Astrocyte (in vitro differentiated cells and primary cell): ENCODE measurements at regions not wholly inside any gene's neighbourhood (a gene's known extent, or its start where the extent isn't known, plus 50 kb on each side); places are given as distances from the start of the nearest gene placed in this dataset.

Source experiments
- DNase-seq: peaks from one replicate; pipeline ENCODE4 v3.0.0-alpha.2; 2010; ENCODE audit warnings: low read depth
- FAIRE-seq: peaks from 2 replicates; lab custom pipeline; 2011; peaks lifted over from hg19 to GRCh38; lab: Jason Lieb, UNC
- H2AFZ ChIP-seq: 2 replicates; pipeline ENCODE4 v1.6.0; 2012; ENCODE audit warnings: low read depth, low read length, inconsistent platforms
- H3K27ac ChIP-seq: 2 replicates; pipeline ENCODE4 v1.5.1; 2011; ENCODE audit warnings: low read depth, low read length, inconsistent platforms
- H3K27me3 ChIP-seq: 2 replicates; pipeline ENCODE4 v1.6.0; 2011; ENCODE audit warnings: low read length, inconsistent platforms; ENCODE audit not compliant: insufficient read depth
- H3K36me3 ChIP-seq: 2 replicates; pipeline ENCODE4 v1.5.1; 2011; ENCODE audit warnings: low read length, inconsistent platforms; ENCODE audit not compliant: insufficient read depth
- H3K4me1 ChIP-seq: 2 replicates; pipeline ENCODE4 v1.5.1; 2011; ENCODE audit warnings: low read length, inconsistent platforms; ENCODE audit not compliant: insufficient read depth
- H3K4me2 ChIP-seq: 2 replicates; pipeline ENCODE4 v1.6.0; 2012; ENCODE audit warnings: low read length, inconsistent platforms
- H3K4me3 ChIP-seq: 2 replicates; pipeline ENCODE4 v1.5.1; 2011; ENCODE audit warnings: low read depth, mild to moderate bottlenecking, low read length, inconsistent platforms; ENCODE audit not compliant: insufficient read depth
- H3K79me2 ChIP-seq: 2 replicates; pipeline ENCODE4 v1.6.0; 2012; ENCODE audit warnings: mild to moderate bottlenecking, low read length, inconsistent platforms; ENCODE audit not compliant: insufficient read depth
- H3K9ac ChIP-seq: 2 replicates; pipeline ENCODE4 v1.6.0; 2012; ENCODE audit warnings: mild to moderate bottlenecking, low read length, inconsistent platforms
- H3K9me3 ChIP-seq: 2 replicates; pipeline ENCODE4 v1.5.1; 2012; ENCODE audit warnings: low read depth, mild to moderate bottlenecking, low read length, inconsistent platforms; ENCODE audit not compliant: insufficient read depth
- H4K20me1 ChIP-seq: 2 replicates; pipeline ENCODE4 v1.6.0; 2012; ENCODE audit warnings: low read length, inconsistent platforms; ENCODE audit not compliant: insufficient read depth
- H3K27ac Mint-ChIP-seq: one replicate; pipeline ENCODE4 v1.8.0; 2021; ENCODE audit warnings: mild to moderate bottlenecking, mixed read lengths; ENCODE audit not compliant: unreplicated experiment
- H3K27me3 Mint-ChIP-seq: one replicate; pipeline ENCODE4 v1.8.0; 2021; ENCODE audit warnings: low read depth, mixed read lengths; ENCODE audit not compliant: unreplicated experiment
- H3K36me3 Mint-ChIP-seq: one replicate; pipeline ENCODE4 v1.8.0; 2021; ENCODE audit warnings: low read depth, mixed read lengths; ENCODE audit not compliant: unreplicated experiment
- H3K4me1 Mint-ChIP-seq: one replicate; pipeline ENCODE4 v1.8.0; 2021; ENCODE audit warnings: low read depth, mixed read lengths; ENCODE audit not compliant: unreplicated experiment
- H3K4me3 Mint-ChIP-seq: one replicate; pipeline ENCODE4 v1.8.0; 2021; ENCODE audit warnings: mild to moderate bottlenecking, moderate library complexity, mixed read lengths; ENCODE audit not compliant: unreplicated experiment
- H3K9me3 Mint-ChIP-seq: one replicate; pipeline ENCODE4 v1.8.0; 2021; ENCODE audit warnings: mild to moderate bottlenecking, mixed read lengths; ENCODE audit not compliant: unreplicated experiment
- CTCF ChIP-seq: IDR thresholded peaks from 2 replicates; pipeline ENCODE4 v1.5.1; 2011; ENCODE audit warnings: low read depth, mild to moderate bottlenecking, inconsistent platforms, low read length, moderate library complexity; ENCODE audit not compliant: insufficient read depth
- EZH2 ChIP-seq: IDR thresholded peaks from 2 replicates; pipeline ENCODE4 v1.6.1; 2012; ENCODE audit warnings: mild to moderate bottlenecking, low read length, inconsistent platforms; ENCODE audit not compliant: insufficient read depth

- Mint-ChIP-seq H3K27me3 (no peaks in the 10 kb centered on the region), H3K4me1 (peaks cover 18% of the 10 kb centered on the region)
- H3K4me2 ChIP-seq, result no peak overlapping the region
These were observed 277.6 kb downstream of the GASK1B start for GRCh38 chr4:157895205-157895604.

GRCh38 chr4:157889788-157890187 is 283.0 kb downstream of the GASK1B start:
- H3K4me1 Mint-ChIP-seq, result peaks cover 4% of the 10 kb centered on the region
- Histone ChIP-seq H3K9ac (no peak overlapping the region), H2AFZ (no peak overlapping the region), H3K79me2 (no peaks in the 10 kb centered on the region), H3K4me3 (no peak overlapping the region), H3K4me1 (no peaks in the 10 kb centered on the region), H3K27ac (no peak overlapping the region), H4K20me1 (no peaks in the 10 kb centered on the region), H3K4me2 (no peak overlapping the region), H3K27me3 (no peaks in the 10 kb centered on the region), H3K9me3 (no peaks in the 10 kb centered on the region), H3K36me3 (no peaks in the 10 kb centered on the region)
- no peak overlapping the region for H3K4me3 Mint-ChIP-seq
- H3K9me3 Mint-ChIP-seq, result no peaks in the 10 kb centered on the region
- DNase-seq (no peak), FAIRE-seq (no peak)
- H3K36me3 Mint-ChIP-seq, result no peaks in the 10 kb centered on the region
- TF ChIP-seq EZH2 (no peak), CTCF (no peak)
- H3K27ac Mint-ChIP-seq, result no peak overlapping the region
- H3K27me3 Mint-ChIP-seq, result no peaks in the 10 kb centered on the region

More at GRCh38 chr4:157895205-157895604, 277.6 kb downstream of the GASK1B start:
- no peak overlapping the region for H3K27ac Mint-ChIP-seq
- H3K9me3 Mint-ChIP-seq, result no peaks in the 10 kb centered on the region
- FAIRE-seq, result no peak
- Histone ChIP-seq H3K4me1 (peaks cover 4% of the 10 kb centered on the region), H3K9ac (no peak overlapping the region), H3K27ac (no peak overlapping the region), H3K79me2 (no peaks in the 10 kb centered on the region), H3K9me3 (no peaks in the 10 kb centered on the region), H3K36me3 (no peaks in the 10 kb centered on the region), H3K27me3 (no peaks in the 10 kb centered on the region), H2AFZ (no peak overlapping the region), H3K4me3 (no peak overlapping the region), H4K20me1 (no peaks in the 10 kb centered on the region)
- H3K4me3 Mint-ChIP-seq, result no peak overlapping the region
- H3K36me3 Mint-ChIP-seq, result no peaks in the 10 kb centered on the region
- TF ChIP-seq EZH2 (no peak), CTCF (no peak)
- DNase-seq, result no peak

- H3K36me3 Mint-ChIP-seq, result no peaks in the 10 kb centered on the region
- no peaks in the 10 kb centered on the region for H3K27me3 ChIP-seq
- peaks cover 4% of the 10 kb centered on the region for H3K4me1 Mint-ChIP-seq
- H3K79me2 ChIP-seq, result no peaks in the 10 kb centered on the region
- DNase-seq, result no peak
- no peaks in the 10 kb centered on the region for H4K20me1 ChIP-seq
- H3K27ac Mint-ChIP-seq, result no peak overlapping the region
- no peaks in the 10 kb centered on the region for H3K36me3 ChIP-seq
- TF ChIP-seq CTCF (no peak), EZH2 (no peak)
- no peak overlapping the region for H3K9ac ChIP-seq
- no peak overlapping the region for H3K4me3 Mint-ChIP-seq
- no peak for FAIRE-seq
- H3K4me3 ChIP-seq, result no peak overlapping the region
- no peaks in the 10 kb centered on the region for H3K4me1 ChIP-seq
- H3K4me2 ChIP-seq, result no peak overlapping the region
- H3K9me3 Mint-ChIP-seq, result no peaks in the 10 kb centered on the region
- H2AFZ ChIP-seq, result no peak overlapping the region
- no peaks in the 10 kb centered on the region for H3K9me3 ChIP-seq
- no peaks in the 10 kb centered on the region for H3K27me3 Mint-ChIP-seq
- H3K27ac ChIP-seq, result no peak overlapping the region
These were observed 284.5 kb downstream of the GASK1B start for GRCh38 chr4:157888281-157888680.
